K562 (cell line): ENCODE measurements at regions not wholly inside any gene's neighbourhood (a gene's known extent, or its start where the extent isn't known, plus 50 kb on each side); places are given as distances from the start of the nearest gene placed in this dataset.
A peak's percentile ranks its signal among the peaks of the same experiment; 100 is the strongest.

Source experiments
- ATAC-seq: fragments of 200-7000 bp; cut with Tn5 transposase; 3 replicates; pipeline ENCODE4 v1.9.1; 2020; ENCODE audit warnings: moderate library complexity
- BruUV-seq: library from RNA; stranded (reverse); fragments of 400-500 nt; replicated peaks from 2 replicates; lab custom pipeline; 2021; lab: Mats Ljungman, UMichigan
- CTCF ChIA-PET: fragments of 300-600 bp; formaldehyde crosslinking; extraction: SDS; loops from one replicate; lab custom pipeline; 2021; ENCODE audit warnings: low intra/inter-chr PET ratio; lab: Yijun Ruan, JAX
- POLR2A ChIA-PET: fragments of 300-600, 350-650 bp; sonication (Branson Sonifier 250); formaldehyde crosslinking; extraction: SDS; loops from one replicate; lab custom pipeline; 2021; ENCODE audit warnings: antibody characterized with exemption, inconsistent platforms; lab: Yijun Ruan, JAX
- DNase-seq, 4 experiments: peaks; one replicate each; pipeline versions ENCODE4 v3.0.0 to v3.0.0-alpha.2; 2011 to 2018; ENCODE audit warnings: low spot score in 3 of 4, mixed read lengths in 3 of 4; ENCODE audit errors: extremely low read depth in 1 of 4
- FAIRE-seq: peaks from 2 replicates; lab custom pipeline; 2011; peaks lifted over from hg19 to GRCh38; lab: Jason Lieb, UNC
- H2AFZ ChIP-seq: 2 replicates; pipeline ENCODE4 v1.6.0; 2011; ENCODE audit warnings: low read depth, low read length, control low read depth, inconsistent platforms
- H3K27ac ChIP-seq: fragments of 200-600 bp; 3 replicates; pipeline ENCODE4 v1.8.0; 2011; ENCODE audit warnings: low read depth, mild to moderate bottlenecking, control low read depth, inconsistent platforms, low read length, moderate library complexity, mixed read lengths; ENCODE audit errors: extremely low read depth
- H3K27me3 ChIP-seq, 2 experiments: fragments of 300-600 bp in 1 of 2; 2 replicates in 1 of 2; 3 replicates in 1 of 2; pipeline versions ENCODE4 v1.6.0 to v1.8.0; 2011; ENCODE audit warnings: inconsistent platforms in 2 of 2, low read length in 2 of 2, mild to moderate bottlenecking in 1 of 2, mixed read lengths in 1 of 2, moderate library complexity in 1 of 2; ENCODE audit not compliant: control insufficient read depth in 2 of 2, insufficient read depth in 2 of 2
- H3K36me3 ChIP-seq: fragments of 300-600 bp; 3 replicates; pipeline ENCODE4 v1.8.0; 2011; ENCODE audit warnings: mild to moderate bottlenecking, low read length, inconsistent platforms; ENCODE audit not compliant: control insufficient read depth, insufficient read depth
- H3K4me1 ChIP-seq, 2 experiments: fragments of 200-600 bp in 1 of 2; replicated peaks in 1 of 2; 2 replicates in 1 of 2; 3 replicates in 1 of 2; pipeline versions ENCODE4 v1.5.1 to v1.8.0; 2011; ENCODE audit warnings: inconsistent platforms in 2 of 2, low read length in 2 of 2, mild to moderate bottlenecking in 1 of 2, mixed read lengths in 1 of 2, moderate library complexity in 1 of 2; ENCODE audit not compliant: control insufficient read depth in 2 of 2, insufficient read depth in 2 of 2
- H3K4me2 ChIP-seq: 2 replicates; pipeline ENCODE4 v1.6.1; 2011; ENCODE audit warnings: low read length, control low read depth, inconsistent platforms, mixed read lengths; ENCODE audit not compliant: insufficient read depth
- H3K4me3 ChIP-seq: fragments of 200-600 bp; sonication (generic), shearing (Covaris generic); 2 replicates; pipeline ENCODE4 v1.5.1; 2016; ENCODE audit warnings: control low read depth, inconsistent platforms
- H3K79me2 ChIP-seq: fragments of 200-600 bp; 3 replicates; pipeline ENCODE4 v1.8.0; 2011; ENCODE audit warnings: low read length, inconsistent platforms; ENCODE audit not compliant: control insufficient read depth, insufficient read depth
- H3K9ac ChIP-seq, 2 experiments: 2 replicates each; pipeline versions ENCODE4 v1.6.0 to v1.6.1; 2011; ENCODE audit warnings: low read depth in 2 of 2, low read length in 2 of 2, control low read depth in 1 of 2, inconsistent platforms in 1 of 2, mild to moderate bottlenecking in 1 of 2, mixed read lengths in 1 of 2; ENCODE audit not compliant: insufficient read depth in 1 of 2
- H3K9me1 ChIP-seq: one replicate; pipeline ENCODE4 v1.6.0; 2011; ENCODE audit warnings: inconsistent platforms, mild to moderate bottlenecking, low read length, moderate library complexity; ENCODE audit not compliant: control insufficient read depth, insufficient read depth
- H3K9me3 ChIP-seq: replicated peaks from 2 replicates; pipeline ENCODE4 v1.5.1; 2011; ENCODE audit warnings: low read depth, low read length, inconsistent platforms; ENCODE audit not compliant: control insufficient read depth, insufficient read depth
- H4K20me1 ChIP-seq: replicated peaks from 2 replicates; pipeline ENCODE4 v1.6.1; 2011; ENCODE audit warnings: low read length, inconsistent platforms, mixed read lengths; ENCODE audit not compliant: control insufficient read depth, insufficient read depth
- CHCHD3 ChIP-seq: fragments of 250-450 bp; sonication (Bioruptor Pico); IDR thresholded peaks from 2 replicates; pipeline ENCODE4 v2.1.2; 2022; ENCODE audit warnings: mild to moderate bottlenecking
- CREM ChIP-seq: IDR thresholded peaks from 2 replicates; pipeline ENCODE4 v1.6.1; 2014; ENCODE audit warnings: antibody characterized with exemption, low read depth
- KLF16 ChIP-seq: IDR thresholded peaks from 2 replicates; pipeline ENCODE4 v1.6.1; 2016; ENCODE audit warnings: antibody characterized with exemption
- RBM25 ChIP-seq: fragments of 200-400 bp; formaldehyde crosslinking; IDR thresholded peaks from 2 replicates; pipeline ENCODE4 v1.6.1; 2018; ENCODE audit warnings: low read length, low read depth, moderate library complexity; ENCODE audit not compliant: severe bottlenecking
- SUPT5H ChIP-seq: fragments of 450-650 bp; IDR thresholded peaks from 2 replicates; pipeline ENCODE4 v1.6.1; 2016
- ZBTB43 ChIP-seq: sonication (generic); formaldehyde crosslinking; IDR thresholded peaks from 2 replicates; pipeline ENCODE4 v1.8.0; 2023; ENCODE audit warnings: mild to moderate bottlenecking, missing genetic modification reagents
- ZFP36 ChIP-seq: fragments of 150-350 bp; IDR thresholded peaks from 2 replicates; pipeline ENCODE4 v1.6.1; 2018; ENCODE audit warnings: low read length, low read depth; ENCODE audit not compliant: partially characterized antibody
- ZNF407 ChIP-seq: fragments of 450-650 bp; IDR thresholded peaks from 2 replicates; pipeline ENCODE4 v1.6.1; 2016; ENCODE audit warnings: low read depth
- ZNF785 ChIP-seq: fragments of 250-450 bp; sonication (Bioruptor Pico); IDR thresholded peaks from 2 replicates; pipeline ENCODE4 v1.4.0; 2020; ENCODE audit warnings: mild to moderate bottlenecking
- WGBS: fragments of 100-300 bp; shearing (Covaris generic); methylation state at CpG from one replicate; pipeline ENCODE4 v1.1.6; 2016; ENCODE audit warnings: low coverage, mixed read lengths; ENCODE audit not compliant: insufficient coverage; ENCODE audit errors: missing lambda C conversion rate; 5-methylcytosine and 5-hydroxymethylcytosine counted together
- in situ Hi-C: fragments of 300-500 bp; cut with MboI; formaldehyde crosslinking; loops from 4 replicates; pipeline ENCODE4 v1.15.0; 2018; ENCODE audit warnings: inconsistent platforms, mixed read lengths
- intact Hi-C: fragments of 100-400 bp; cut with micrococcal nuclease; formaldehyde crosslinking; loops from 2 replicates; pipeline ENCODE4 v1.14.2; 2022

- H3K4me3 ChIP-seq = no peak overlapping the region
- peaks cover 0 to 11% of the 10 kb centered on the region in 2 experiments; a peak in 3 of 5 replicates for H3K27me3 ChIP-seq
- H3K9me1 ChIP-seq = no peaks in the 10 kb centered on the region
- FAIRE-seq = no peak
- no peak overlapping the region for H3K9ac ChIP-seq
- no peak for DNase-seq
- H3K36me3 ChIP-seq = no peaks in the 10 kb centered on the region
- WGBS = 1% methylated on average over 10 of the region's 10 CpGs
- no peaks in the 10 kb centered on the region for H3K79me2 ChIP-seq
- H4K20me1 ChIP-seq = no peaks in the 10 kb centered on the region
- CTCF ChIA-PET = no interaction called here
- intact Hi-C loops (no loop called here), in situ Hi-C loops (no loop called here)
- POLR2A ChIA-PET = interaction anchor here (0.5 to 1.0 kb wide), 2 partner anchors 15 to 223 kb away, joined by 3 read pairs; no protein-coding TSS in a partner anchor
- no peaks in the 10 kb centered on the region for H3K9me3 ChIP-seq
- BruUV-seq = no TSS peak
- no peaks in the 10 kb centered on the region for H3K4me1 ChIP-seq
- no peak overlapping the region for H3K4me2 ChIP-seq
- no peak for TF ChIP-seq ZNF407
- no peak for TF ChIP-seq CREM
- TF ChIP-seq ZNF785 (CRISPR knock-in tag) = no peak
- no peak for TF ChIP-seq CHCHD3 (CRISPR knock-in tag)
- peak; percentile 54 for TF ChIP-seq ZFP36
- no peak for TF ChIP-seq KLF16
- peak; percentile 65 for TF ChIP-seq RBM25
- no peak for TF ChIP-seq ZBTB43 (CRISPR knock-in tag)
- TF ChIP-seq SUPT5H = no peak
- H2AFZ ChIP-seq = no peak overlapping the region
- ATAC-seq = no peak
- no peak overlapping the region for H3K27ac ChIP-seq
These were observed 216.9 kb downstream of the MATN1 start for GRCh38 chr1:30506291-30507015.
